Mesendoderm (in vitro differentiated cells): ENCODE measurements at regions not wholly inside any gene's neighbourhood (a gene's known extent, or its start where the extent isn't known, plus 50 kb on each side); places are given as distances from the start of the nearest gene placed in this dataset.

Experiments used
- DNase-seq: peaks from one replicate; pipeline ENCODE4 v3.0.0; 2013
- H2AK5ac ChIP-seq: 2 replicates; pipeline ENCODE4 v1.6.1; 2013; ENCODE audit warnings: low read length, inconsistent platforms
- H2BK120ac ChIP-seq: 2 replicates; pipeline ENCODE4 v1.6.1; 2013; ENCODE audit warnings: low read depth, mild to moderate bottlenecking, low read length, moderate library complexity, mixed read lengths
- H2BK15ac ChIP-seq: replicated peaks from 2 replicates; pipeline ENCODE4 v1.6.1; 2013; ENCODE audit warnings: low read depth, mild to moderate bottlenecking, moderate library complexity
- H2BK5ac ChIP-seq: 2 replicates; pipeline ENCODE4 v1.6.1; 2013; ENCODE audit warnings: low read length, inconsistent platforms
- H3K18ac ChIP-seq: 2 replicates; pipeline ENCODE4 v1.6.1; 2013; ENCODE audit warnings: mild to moderate bottlenecking, low read length, mixed read lengths
- H3K23ac ChIP-seq: one replicate; pipeline ENCODE4 v1.6.1; 2013; ENCODE audit warnings: low read length
- H3K27ac ChIP-seq: 2 replicates; pipeline ENCODE4 v1.5.1; 2013; ENCODE audit warnings: low read depth, mild to moderate bottlenecking, inconsistent platforms, low read length, moderate library complexity
- H3K27me3 ChIP-seq: 2 replicates; pipeline ENCODE4 v1.6.1; 2013; ENCODE audit warnings: low read length, control low read depth, mild to moderate bottlenecking, inconsistent platforms; ENCODE audit not compliant: insufficient read depth, poor library complexity
- H3K36me3 ChIP-seq: 2 replicates; pipeline ENCODE4 v1.6.1; 2013; ENCODE audit warnings: low read length, inconsistent platforms; ENCODE audit not compliant: control insufficient read depth, insufficient read depth
- H3K4ac ChIP-seq: one replicate; pipeline ENCODE4 v1.6.1; 2013; ENCODE audit warnings: low read depth, mild to moderate bottlenecking, low read length, moderate library complexity
- H3K4me1 ChIP-seq: 2 replicates; pipeline ENCODE4 v1.6.1; 2013; ENCODE audit warnings: low read depth, low read length, inconsistent platforms; ENCODE audit not compliant: control insufficient read depth
- H3K4me2 ChIP-seq: 2 replicates; pipeline ENCODE4 v1.6.1; 2013; ENCODE audit warnings: low read length
- H3K4me3 ChIP-seq: 2 replicates; pipeline ENCODE4 v1.5.1; 2013; ENCODE audit warnings: mild to moderate bottlenecking, low read length
- H3K56ac ChIP-seq: one replicate; pipeline ENCODE4 v1.6.1; 2013; ENCODE audit warnings: low read length
- H3K79me1 ChIP-seq: 2 replicates; pipeline ENCODE4 v1.6.1; 2013; ENCODE audit warnings: low read length, inconsistent platforms
- H3K79me2 ChIP-seq: 2 replicates; pipeline ENCODE4 v1.6.1; 2013; ENCODE audit warnings: mild to moderate bottlenecking, low read length; ENCODE audit not compliant: control insufficient read depth, insufficient read depth
- H3K9ac ChIP-seq: 2 replicates; pipeline ENCODE4 v1.6.1; 2013; ENCODE audit warnings: low read length, inconsistent platforms
- H4K5ac ChIP-seq: one replicate; pipeline ENCODE4 v1.6.1; 2013; ENCODE audit warnings: low read length
- H4K8ac ChIP-seq: one replicate; pipeline ENCODE4 v1.6.1; 2013; ENCODE audit warnings: low read depth, mild to moderate bottlenecking, control low read depth, low read length, moderate library complexity
- WGBS: extraction: QIAGEN DNeasy Blood & Tissue Kit; methylation state at CpG from one replicate; pipeline ENCODE4 v1.1.7; 2013; ENCODE audit warnings: low lambda C conversion rate, missing lambda C conversion rate; ENCODE audit not compliant: insufficient coverage; ENCODE audit errors: extremely low coverage; 5-methylcytosine and 5-hydroxymethylcytosine counted together

- H2BK5ac ChIP-seq, result no peak overlapping the region
- H4K8ac ChIP-seq, result no peak overlapping the region
- H3K9ac ChIP-seq, result no peak overlapping the region
- H3K36me3 ChIP-seq, result no peaks in the 10 kb centered on the region
- H3K18ac ChIP-seq, result no peak overlapping the region
- H3K4me1 ChIP-seq, result no peaks in the 10 kb centered on the region
- H4K5ac ChIP-seq, result no peak overlapping the region
- no peak overlapping the region for H3K27ac ChIP-seq
- no peak overlapping the region for H3K4me2 ChIP-seq
- no peak overlapping the region for H2AK5ac ChIP-seq
- no peak overlapping the region for H2BK15ac ChIP-seq
- H3K23ac ChIP-seq, result no peak overlapping the region
- H2BK120ac ChIP-seq, result no peak overlapping the region
- no peak overlapping the region for H3K56ac ChIP-seq
- H3K4me3 ChIP-seq, result no peak overlapping the region
- WGBS, result no CpG with 5 or more reads among the region's 1 CpG
- H3K4ac ChIP-seq, result no peak overlapping the region
- no peaks in the 10 kb centered on the region for H3K79me1 ChIP-seq
- H3K79me2 ChIP-seq, result no peaks in the 10 kb centered on the region
- no peak for DNase-seq
- no peaks in the 10 kb centered on the region for H3K27me3 ChIP-seq
These were observed 67.8 kb downstream of the RGS2 start for GRCh38 chr1:192876633-192877032.

- no peak overlapping the region for H3K4ac ChIP-seq
- H2BK15ac ChIP-seq, result no peak overlapping the region
- no peak overlapping the region for H2BK5ac ChIP-seq
- no peak overlapping the region for H4K5ac ChIP-seq
- no peak overlapping the region for H3K18ac ChIP-seq
- no peak overlapping the region for H3K23ac ChIP-seq
- no peaks in the 10 kb centered on the region for H3K4me1 ChIP-seq
- H3K4me3 ChIP-seq, result no peak overlapping the region
- H4K8ac ChIP-seq, result no peak overlapping the region
- no peak for DNase-seq
- no peaks in the 10 kb centered on the region for H3K36me3 ChIP-seq
- H3K56ac ChIP-seq, result no peak overlapping the region
- no peak overlapping the region for H2BK120ac ChIP-seq
- H3K4me2 ChIP-seq, result no peak overlapping the region
- no peak overlapping the region for H2AK5ac ChIP-seq
- no CpG with 5 or more reads among the region's 2 CpGs for WGBS
- no peaks in the 10 kb centered on the region for H3K79me1 ChIP-seq
- H3K79me2 ChIP-seq, result no peaks in the 10 kb centered on the region
- H3K27ac ChIP-seq, result no peak overlapping the region
- H3K27me3 ChIP-seq, result no peaks in the 10 kb centered on the region
- no peak overlapping the region for H3K9ac ChIP-seq
These were observed 68.5 kb downstream of the RGS2 start for GRCh38 chr1:192877283-192877886.

- H3K27me3 ChIP-seq, result no peaks in the 10 kb centered on the region
- H3K56ac ChIP-seq, result no peak overlapping the region
- no peak overlapping the region for H2BK5ac ChIP-seq
- H3K23ac ChIP-seq, result no peak overlapping the region
- no peaks in the 10 kb centered on the region for H3K79me1 ChIP-seq
- H2AK5ac ChIP-seq, result no peak overlapping the region
- H3K4ac ChIP-seq, result no peak overlapping the region
- H3K36me3 ChIP-seq, result no peaks in the 10 kb centered on the region
- no peak overlapping the region for H4K5ac ChIP-seq
- WGBS, result no CpG with 5 or more reads among the region's 1 CpG
- H3K79me2 ChIP-seq, result no peaks in the 10 kb centered on the region
- no peak overlapping the region for H3K4me3 ChIP-seq
- H4K8ac ChIP-seq, result no peak overlapping the region
- H3K27ac ChIP-seq, result no peak overlapping the region
- H3K18ac ChIP-seq, result no peak overlapping the region
- H3K4me2 ChIP-seq, result no peak overlapping the region
- H2BK120ac ChIP-seq, result no peak overlapping the region
- H3K4me1 ChIP-seq, result no peaks in the 10 kb centered on the region
- no peak for DNase-seq
- H2BK15ac ChIP-seq, result no peak overlapping the region
- no peak overlapping the region for H3K9ac ChIP-seq
These were observed 69.4 kb downstream of the RGS2 start for GRCh38 chr1:192878249-192878648.

GRCh38 chr1:192879406-192879805, 70.6 kb downstream of the RGS2 start:
- no peak overlapping the region for H3K9ac ChIP-seq
- no peaks in the 10 kb centered on the region for H3K79me1 ChIP-seq
- no peak overlapping the region for H2AK5ac ChIP-seq
- no peaks in the 10 kb centered on the region for H3K36me3 ChIP-seq
- no peak overlapping the region for H3K4me3 ChIP-seq
- no CpG with 5 or more reads among the region's 1 CpG for whole genome bisulfite sequencing
- H2BK15ac ChIP-seq, result no peak overlapping the region
- no peak overlapping the region for H3K23ac ChIP-seq
- no peak overlapping the region for H3K56ac ChIP-seq
- H3K4me1 ChIP-seq, result no peaks in the 10 kb centered on the region
- no peak overlapping the region for H2BK5ac ChIP-seq
- H3K79me2 ChIP-seq, result no peaks in the 10 kb centered on the region
- no peak overlapping the region for H3K4me2 ChIP-seq
- peak overlapping the region; percentile 5 for H3K18ac ChIP-seq
- no peak overlapping the region for H2BK120ac ChIP-seq
- no peak overlapping the region for H3K4ac ChIP-seq
- no peak overlapping the region for H3K27ac ChIP-seq
- H3K27me3 ChIP-seq, result no peaks in the 10 kb centered on the region
- peak; percentile 71 for DNase-seq
- no peak overlapping the region for H4K5ac ChIP-seq
- no peak overlapping the region for H4K8ac ChIP-seq

- WGBS, result no CpG with 5 or more reads among the region's 1 CpG
These were observed 71.4 kb downstream of the RGS2 start for GRCh38 chr1:192880231-192880630.

GRCh38 chr1:192884241-192884640, 75.4 kb downstream of the RGS2 start:
- no peak overlapping the region for H3K9ac ChIP-seq
- H3K23ac ChIP-seq, result no peak overlapping the region
- no peaks in the 10 kb centered on the region for H3K79me1 ChIP-seq
- no peak overlapping the region for H3K4me3 ChIP-seq
- no peak overlapping the region for H3K27ac ChIP-seq
- no peaks in the 10 kb centered on the region for H3K27me3 ChIP-seq
- H3K4me1 ChIP-seq, result no peaks in the 10 kb centered on the region
- no peaks in the 10 kb centered on the region for H3K36me3 ChIP-seq
- no CpG with 5 or more reads among the region's 5 CpGs for WGBS
- H4K5ac ChIP-seq, result no peak overlapping the region
- H2BK15ac ChIP-seq, result no peak overlapping the region
- no peak overlapping the region for H2BK5ac ChIP-seq
- no peak overlapping the region for H3K4me2 ChIP-seq
- no peak overlapping the region for H2BK120ac ChIP-seq
- no peaks in the 10 kb centered on the region for H3K79me2 ChIP-seq
- no peak overlapping the region for H3K4ac ChIP-seq
- no peak for DNase-seq
- no peak overlapping the region for H2AK5ac ChIP-seq
- no peak overlapping the region for H3K56ac ChIP-seq
- no peak overlapping the region for H4K8ac ChIP-seq
- H3K18ac ChIP-seq, result no peak overlapping the region

More at GRCh38 chr1:192880231-192880630, 71.4 kb downstream of the RGS2 start:
- Histone ChIP-seq H2BK120ac (no peak overlapping the region), H2BK5ac (no peak overlapping the region), H3K36me3 (no peaks in the 10 kb centered on the region), H3K79me1 (no peaks in the 10 kb centered on the region), H4K8ac (no peak overlapping the region), H3K27ac (no peak overlapping the region), H3K27me3 (no peaks in the 10 kb centered on the region), H3K18ac (no peak overlapping the region), H3K4me1 (no peaks in the 10 kb centered on the region), H3K4ac (no peak overlapping the region), H2BK15ac (no peak overlapping the region), H3K56ac (no peak overlapping the region), H2AK5ac (no peak overlapping the region), H3K4me2 (no peak overlapping the region), H3K23ac (no peak overlapping the region), H3K79me2 (no peaks in the 10 kb centered on the region), H3K9ac (no peak overlapping the region), H4K5ac (no peak overlapping the region), H3K4me3 (no peak overlapping the region)
- DNase-seq, result no peak
